Bronchial epithelial cell (primary cell): ENCODE measurements at regions not wholly inside any gene's neighbourhood (a gene's known extent, or its start where the extent isn't known, plus 50 kb on each side); places are given as distances from the start of the nearest gene placed in this dataset.
A peak's percentile ranks its signal among the peaks of the same experiment; 100 is the strongest.

Source experiments
- DNase-seq: peaks from one replicate; pipeline ENCODE4 v3.0.0-alpha.2; 2010; ENCODE audit warnings: low read depth
- FAIRE-seq: peaks from 2 replicates; lab custom pipeline; 2011; peaks lifted over from hg19 to GRCh38; lab: Jason Lieb, UNC
- H3K27me3 ChIP-seq: 2 replicates; pipeline ENCODE4 v1.5.1; 2011; ENCODE audit warnings: low read length; ENCODE audit not compliant: control insufficient read depth, insufficient read depth
- H3K36me3 ChIP-seq: 2 replicates; pipeline ENCODE4 v1.5.1; 2011; ENCODE audit warnings: low read length; ENCODE audit not compliant: control insufficient read depth, insufficient read depth
- H3K4me3 ChIP-seq: 2 replicates; pipeline ENCODE4 v1.5.1; 2011; ENCODE audit warnings: mild to moderate bottlenecking, low read depth, low read length, control low read depth
- TF ChIP-seq, protein P1 (sequence below): IDR thresholded peaks from 2 replicates; pipeline ENCODE4 v1.5.1; 2011; ENCODE audit warnings: mild to moderate bottlenecking, moderate library complexity, low read length, control low read depth, inconsistent platforms; ENCODE audit not compliant: insufficient read depth, severe bottlenecking

DNA sequence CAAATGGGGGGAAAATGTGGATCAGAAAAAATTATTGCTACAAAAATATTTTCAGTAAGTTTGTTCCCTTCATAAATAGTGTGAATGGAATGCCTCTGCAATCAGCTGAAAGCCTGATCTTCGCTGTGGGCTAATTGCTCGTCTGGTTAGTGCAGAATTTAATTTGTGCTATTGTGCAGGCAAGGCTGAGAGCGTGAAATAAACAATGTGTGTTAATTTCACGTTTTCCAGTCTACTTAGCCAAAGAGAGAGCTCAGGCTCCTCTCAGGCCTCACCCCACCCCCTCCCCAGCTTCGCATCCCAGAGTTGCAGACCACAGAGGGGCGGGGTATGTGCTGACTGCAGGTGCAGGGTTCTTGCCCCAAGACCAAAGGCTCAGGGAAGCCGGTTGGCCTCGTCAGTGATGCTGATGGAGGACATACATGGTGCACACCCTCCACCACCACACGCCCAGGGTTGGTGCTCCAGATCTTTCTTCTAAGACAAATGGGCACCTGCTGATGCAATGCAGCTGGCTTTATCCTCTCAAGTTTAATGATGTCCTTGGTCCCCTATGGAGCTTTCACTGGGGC lies 302.6 kb upstream of the SLC14A2 start:
- Histone ChIP-seq H3K27me3 (peaks cover 2% of the 10 kb centered on the region), H3K36me3 (no peaks in the 10 kb centered on the region), H3K4me3 (no peak overlapping the region)
- DNase-seq, result no peak
- TF ChIP-seq, protein P1, sequence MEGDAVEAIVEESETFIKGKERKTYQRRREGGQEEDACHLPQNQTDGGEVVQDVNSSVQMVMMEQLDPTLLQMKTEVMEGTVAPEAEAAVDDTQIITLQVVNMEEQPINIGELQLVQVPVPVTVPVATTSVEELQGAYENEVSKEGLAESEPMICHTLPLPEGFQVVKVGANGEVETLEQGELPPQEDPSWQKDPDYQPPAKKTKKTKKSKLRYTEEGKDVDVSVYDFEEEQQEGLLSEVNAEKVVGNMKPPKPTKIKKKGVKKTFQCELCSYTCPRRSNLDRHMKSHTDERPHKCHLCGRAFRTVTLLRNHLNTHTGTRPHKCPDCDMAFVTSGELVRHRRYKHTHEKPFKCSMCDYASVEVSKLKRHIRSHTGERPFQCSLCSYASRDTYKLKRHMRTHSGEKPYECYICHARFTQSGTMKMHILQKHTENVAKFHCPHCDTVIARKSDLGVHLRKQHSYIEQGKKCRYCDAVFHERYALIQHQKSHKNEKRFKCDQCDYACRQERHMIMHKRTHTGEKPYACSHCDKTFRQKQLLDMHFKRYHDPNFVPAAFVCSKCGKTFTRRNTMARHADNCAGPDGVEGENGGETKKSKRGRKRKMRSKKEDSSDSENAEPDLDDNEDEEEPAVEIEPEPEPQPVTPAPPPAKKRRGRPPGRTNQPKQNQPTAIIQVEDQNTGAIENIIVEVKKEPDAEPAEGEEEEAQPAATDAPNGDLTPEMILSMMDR, result no peak
- no peak for FAIRE-seq

DNA sequence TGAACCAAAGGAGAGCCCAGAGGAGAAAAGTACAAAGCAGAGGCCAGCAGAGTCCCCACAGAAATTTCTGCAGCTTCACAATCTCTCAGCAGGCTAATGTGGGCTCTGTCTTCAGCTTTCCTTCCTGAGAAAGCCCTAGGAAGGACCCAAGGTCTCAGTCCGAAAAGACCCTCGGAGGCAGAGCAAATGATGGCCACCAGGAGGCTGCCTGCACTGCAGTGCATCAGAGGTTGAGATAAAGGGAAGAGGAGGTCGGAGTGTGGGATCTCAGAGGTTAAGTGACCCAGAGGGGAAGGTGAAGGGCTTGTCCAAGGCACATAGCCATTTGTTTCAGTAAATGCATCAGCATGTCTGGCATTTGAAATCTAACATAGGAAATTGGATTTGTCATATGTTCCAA lies 299.1 kb upstream of the SLC14A2 start:
- TF ChIP-seq, protein P1, result no peak
- Histone ChIP-seq H3K4me3 (no peak overlapping the region), H3K36me3 (no peaks in the 10 kb centered on the region), H3K27me3 (peaks cover 2% of the 10 kb centered on the region)
- FAIRE-seq, result no peak
- DNase-seq, result no peak

DNA sequence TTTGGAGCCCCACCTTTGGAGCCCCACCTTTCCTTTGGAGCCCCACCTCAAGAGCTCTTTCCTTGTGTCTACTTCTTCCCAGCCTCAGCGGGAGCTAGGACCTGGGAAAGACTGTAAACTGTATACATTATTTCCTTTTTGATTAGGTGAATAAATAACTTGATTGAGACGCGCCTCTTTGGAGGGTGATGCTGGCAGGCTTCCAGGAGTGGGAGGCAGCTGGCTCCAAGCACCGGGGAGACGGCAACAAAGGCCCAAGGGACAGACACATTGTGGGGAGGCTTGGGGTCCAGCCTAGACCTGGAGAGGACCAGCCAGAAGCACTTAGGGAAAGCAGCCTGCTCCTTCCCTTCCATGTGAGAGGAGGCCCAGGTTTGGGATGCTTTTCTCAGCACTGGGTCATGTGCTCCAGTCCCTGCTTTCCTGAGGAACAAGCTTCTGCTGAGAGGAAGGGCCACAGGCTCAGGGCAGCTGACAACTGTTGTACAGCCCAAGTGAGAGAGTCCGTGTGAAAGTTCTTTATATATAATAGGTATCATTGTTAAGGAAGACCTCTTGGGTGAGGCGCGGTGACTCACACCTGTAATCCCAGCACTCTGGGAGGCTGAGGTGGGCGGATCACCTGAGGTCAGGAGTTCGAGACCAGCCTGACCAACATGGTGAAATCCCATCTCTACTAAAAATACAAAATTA lies 297.2 kb upstream of the SLC14A2 start:
- DNase-seq (no peak), FAIRE-seq (no peak)
- TF ChIP-seq, protein P1, result no peak
- Histone ChIP-seq H3K27me3 (peaks cover 2% of the 10 kb centered on the region), H3K36me3 (no peaks in the 10 kb centered on the region), H3K4me3 (no peak overlapping the region)

DNA sequence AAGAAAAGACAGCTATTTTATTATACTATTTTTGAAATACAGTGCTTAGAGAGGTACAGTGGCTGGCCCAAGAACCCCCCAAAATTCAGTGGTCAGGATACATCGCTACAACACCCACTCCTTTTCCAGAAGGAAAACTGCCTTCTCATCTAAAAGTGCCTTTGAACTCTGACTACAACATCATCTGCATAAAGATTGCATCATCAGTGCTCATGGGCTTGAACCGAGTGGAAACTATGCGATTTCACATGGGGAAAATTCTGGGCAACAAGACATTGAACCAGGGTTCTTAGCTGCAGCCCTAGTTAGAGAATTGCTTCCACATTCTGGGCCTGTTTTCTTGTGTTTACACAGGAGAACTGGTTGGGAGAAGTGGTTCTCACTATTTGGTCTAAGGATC lies 294.6 kb upstream of the SLC14A2 start:
- Histone ChIP-seq H3K4me3 (no peak overlapping the region), H3K27me3 (peaks cover 2% of the 10 kb centered on the region), H3K36me3 (no peaks in the 10 kb centered on the region)
- no peak for FAIRE-seq
- peak; percentile 40 for DNase-seq
- TF ChIP-seq, protein P1, result no peak

DNA sequence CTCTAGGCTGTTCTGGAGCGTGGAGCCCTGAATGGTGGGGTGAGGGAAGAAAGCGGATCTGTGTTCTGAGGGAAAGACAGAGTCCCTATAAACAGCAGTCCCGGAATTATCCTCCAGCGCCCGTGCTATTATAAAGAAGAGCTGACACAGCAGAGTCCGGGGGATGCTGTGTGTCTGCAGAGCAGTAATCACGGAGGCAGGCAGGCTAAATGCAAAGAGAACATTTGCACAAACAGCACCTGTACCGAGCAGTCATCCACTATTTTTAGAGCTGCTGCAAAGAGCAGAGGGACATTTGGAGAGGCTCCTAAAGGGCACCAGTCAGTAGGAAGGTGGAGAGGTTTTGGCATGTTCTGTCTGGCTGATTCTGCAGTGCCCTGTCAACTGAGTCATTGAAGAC lies 293.8 kb upstream of the SLC14A2 start:
- Histone ChIP-seq H3K4me3 (no peak overlapping the region), H3K36me3 (no peaks in the 10 kb centered on the region), H3K27me3 (no peaks in the 10 kb centered on the region)
- TF ChIP-seq, protein P1, result no peak
- FAIRE-seq, result no peak
- peak; percentile 40 for DNase-seq
